Endothelial cell of umbilical vein (primary cell): ENCODE measurements at regions not wholly inside any gene's neighbourhood (a gene's known extent, or its start where the extent isn't known, plus 50 kb on each side); places are given as distances from the start of the nearest gene placed in this dataset.

ENCODE experiments used
- BruUV-seq: library from RNA; stranded (reverse); fragments of 400-500 nt; replicated peaks from 2 replicates; lab custom pipeline; 2021; lab: Mats Ljungman, UMichigan
- CTCF ChIA-PET: fragments of 300-600, 350-600 bp; sonication (Branson Sonifier 250); formaldehyde crosslinking; loops from one replicate; lab custom pipeline; 2021; ENCODE audit warnings: antibody characterized with exemption, inconsistent platforms; lab: Charles Lee
- POLR2A ChIA-PET: fragments of 300-600, 350-600 bp; sonication (Branson Sonifier 250); formaldehyde crosslinking; loops from one replicate; lab custom pipeline; 2021; ENCODE audit warnings: antibody characterized with exemption, inconsistent platforms; lab: Charles Lee
- DNase-seq: peaks from one replicate; pipeline ENCODE4 v3.0.0-alpha.2; 2011; ENCODE audit warnings: low read depth, low spot score
- FAIRE-seq: peaks from 2 replicates; lab custom pipeline; 2011; peaks lifted over from hg19 to GRCh38; lab: Jason Lieb, UNC
- H2AFZ ChIP-seq: 2 replicates; pipeline ENCODE4 v1.6.0; 2012; ENCODE audit warnings: low read depth, low read length, control low read depth, inconsistent platforms
- H3K27ac ChIP-seq: 2 replicates; pipeline ENCODE4 v1.5.1; 2011; ENCODE audit warnings: low read depth, mild to moderate bottlenecking, control low read depth, low read length, moderate library complexity; ENCODE audit not compliant: insufficient read depth
- H3K27me3 ChIP-seq, 2 experiments: 2 replicates each; pipeline versions ENCODE4 v1.6.0 to v1.6.1; 2011; ENCODE audit warnings: low read length in 2 of 2, mixed read lengths in 1 of 2; ENCODE audit not compliant: control insufficient read depth in 2 of 2, insufficient read depth in 2 of 2
- H3K36me3 ChIP-seq, 2 experiments: 2 replicates in 1 of 2; 3 replicates in 1 of 2; pipeline ENCODE4 v1.5.1; 2011; ENCODE audit warnings: low read length in 2 of 2, mild to moderate bottlenecking in 1 of 2, moderate library complexity in 1 of 2; ENCODE audit not compliant: control insufficient read depth in 2 of 2, insufficient read depth in 2 of 2; ENCODE audit errors: extremely low read depth in 1 of 2
- H3K4me1 ChIP-seq: 3 replicates; pipeline ENCODE4 v1.5.1; 2011; ENCODE audit warnings: mild to moderate bottlenecking, low read length; ENCODE audit not compliant: control insufficient read depth, insufficient read depth; ENCODE audit errors: extremely low read depth
- H3K4me2 ChIP-seq: 2 replicates; pipeline ENCODE4 v1.6.1; 2011; ENCODE audit warnings: low read length, control low read depth, mixed read lengths; ENCODE audit not compliant: insufficient read depth
- H3K4me3 ChIP-seq, 3 experiments: fragments of 200-600 bp in 1 of 3; sonication (generic), shearing (Covaris generic) in 1 of 3; replicated peaks in 1 of 3; 2 replicates each; pipeline ENCODE4 v1.5.1; 2011 to 2016; ENCODE audit warnings: control low read depth in 3 of 3, low read length in 3 of 3, mild to moderate bottlenecking in 2 of 3, inconsistent platforms in 1 of 3, low read depth in 1 of 3, moderate library complexity in 1 of 3; ENCODE audit not compliant: insufficient read depth in 1 of 3
- H3K79me2 ChIP-seq: 2 replicates; pipeline ENCODE4 v1.6.0; 2012; ENCODE audit warnings: low read length, inconsistent platforms; ENCODE audit not compliant: control insufficient read depth, insufficient read depth
- H3K9ac ChIP-seq: replicated peaks from 2 replicates; pipeline ENCODE3; 2011; ENCODE audit warnings: low read length, control low read depth; ENCODE audit not compliant: insufficient read depth; ENCODE audit errors: extremely low read depth
- H3K9me1 ChIP-seq: replicated peaks from 3 replicates; pipeline ENCODE4 v1.6.0; 2011; ENCODE audit warnings: mild to moderate bottlenecking, low read length; ENCODE audit not compliant: control insufficient read depth, insufficient read depth; ENCODE audit errors: extremely low read depth
- H3K9me3 ChIP-seq: replicated peaks from 2 replicates; pipeline ENCODE4 v1.5.1; 2012; ENCODE audit warnings: low read length, inconsistent platforms; ENCODE audit not compliant: control insufficient read depth, insufficient read depth
- H4K20me1 ChIP-seq: replicated peaks from 2 replicates; pipeline ENCODE3; 2011; ENCODE audit warnings: mild to moderate bottlenecking, low read length; ENCODE audit not compliant: control insufficient read depth, insufficient read depth; ENCODE audit errors: extremely low read depth
- EZH2 ChIP-seq: IDR thresholded peaks from 2 replicates; pipeline ENCODE4 v1.6.1; 2012; ENCODE audit warnings: borderline replicate concordance, low read depth, mild to moderate bottlenecking, moderate library complexity, low read length, inconsistent platforms; ENCODE audit not compliant: severe bottlenecking
- FOS ChIP-seq: IDR thresholded peaks from 2 replicates; pipeline ENCODE4 v1.6.1; 2011; ENCODE audit warnings: mild to moderate bottlenecking, low read length, moderate library complexity, borderline replicate concordance; ENCODE audit not compliant: insufficient read depth
- GATA2 ChIP-seq: IDR thresholded peaks from 2 replicates; pipeline ENCODE4 v1.7.0; 2011; ENCODE audit warnings: low read depth, mild to moderate bottlenecking, moderate library complexity, mixed read lengths, low read length; ENCODE audit not compliant: insufficient read length, insufficient read depth
- JUN ChIP-seq: IDR thresholded peaks from 2 replicates; pipeline ENCODE4 v1.6.1; 2011; ENCODE audit warnings: borderline replicate concordance, low read depth; ENCODE audit not compliant: insufficient read length, insufficient read depth
- MYC ChIP-seq: IDR thresholded peaks from one replicate; pipeline ENCODE4 v1.6.1; 2011; ENCODE audit warnings: mild to moderate bottlenecking, low read depth, low read length
- POLR2A ChIP-seq: IDR thresholded peaks from 2 replicates; pipeline ENCODE4 v1.6.1; 2012; ENCODE audit warnings: low read depth, mild to moderate bottlenecking, control low read depth, low read length
- POLR2AphosphoS5 ChIP-seq: IDR thresholded peaks from 2 replicates; pipeline ENCODE4 v1.6.1; 2012; ENCODE audit warnings: low read depth, mild to moderate bottlenecking, control low read depth, low read length, moderate library complexity; ENCODE audit not compliant: insufficient read depth
- dilution Hi-C: fragments of 300-500 bp; cut with MboI; formaldehyde crosslinking; loops from one replicate; pipeline ENCODE4 v1.15.0; 2019; ENCODE audit warnings: low sequenced_read_pairs; ENCODE audit not compliant: extremely low pct_ligation_motif_present
- intact Hi-C: fragments of 100-400 bp; cut with micrococcal nuclease; formaldehyde crosslinking; loops from one replicate; pipeline ENCODE4 v1.10.0; 2022
- TF ChIP-seq, protein P1 (sequence below): IDR thresholded peaks from 2 replicates; pipeline ENCODE4 v1.6.1; 2011; ENCODE audit not compliant: insufficient read depth, insufficient read length
- TF ChIP-seq, protein P2 (sequence below), 2 donors: IDR thresholded peaks; 1 replicate in 1 of 2; 2 replicates in 1 of 2; pipeline ENCODE4 v1.5.1; 2011; ENCODE audit warnings: low read length in 2 of 2, mild to moderate bottlenecking in 2 of 2, moderate library complexity in 2 of 2, control low read depth in 1 of 2, inconsistent platforms in 1 of 2, low read depth in 1 of 2; ENCODE audit not compliant: insufficient read depth in 1 of 2; ENCODE audit errors: extremely low read depth in 1 of 2

DNA sequence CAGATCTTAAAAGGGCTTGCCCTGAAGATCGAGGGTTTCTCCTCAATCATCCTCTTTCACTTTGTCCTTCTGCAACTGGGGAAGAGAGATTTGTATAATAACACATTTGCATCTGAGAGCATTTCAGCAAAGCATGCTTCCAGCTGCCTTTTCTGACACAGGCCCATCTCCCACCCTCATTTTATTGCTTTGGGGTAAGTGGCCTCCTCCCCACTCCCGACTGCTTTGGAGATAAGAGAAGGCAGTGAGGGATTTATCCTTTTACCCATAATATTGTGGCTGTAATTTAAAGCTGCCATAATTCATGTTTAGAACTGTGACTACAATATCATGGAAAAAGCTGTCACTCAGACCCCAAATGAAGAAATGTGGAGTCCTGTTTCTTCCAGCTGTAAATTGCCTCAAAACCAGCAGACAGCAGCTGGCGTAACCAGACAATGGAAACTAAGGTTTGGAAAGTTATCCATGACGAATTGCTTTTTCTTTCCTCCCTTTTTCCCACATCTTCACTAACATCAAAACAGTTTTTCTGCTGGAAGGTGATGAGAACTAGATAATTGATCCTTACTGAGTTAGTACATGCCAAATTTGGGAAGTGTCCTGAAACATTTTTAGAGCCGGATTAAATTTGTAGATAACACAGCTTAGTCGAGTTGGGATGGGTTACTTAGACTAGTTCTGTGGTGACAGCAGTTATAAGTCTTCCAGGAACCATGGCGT lies 104.2 kb upstream of the PFN2 start:
- H3K4me1 ChIP-seq, result no peaks in the 10 kb centered on the region
- H3K4me3 ChIP-seq, result no peak overlapping the region
- H3K4me2 ChIP-seq, result no peak overlapping the region
- H3K9me1 ChIP-seq, result no peaks in the 10 kb centered on the region
- peaks cover 0 to 12% of the 10 kb centered on the region in 2 experiments for H3K27me3 ChIP-seq
- TF ChIP-seq, protein P1, sequence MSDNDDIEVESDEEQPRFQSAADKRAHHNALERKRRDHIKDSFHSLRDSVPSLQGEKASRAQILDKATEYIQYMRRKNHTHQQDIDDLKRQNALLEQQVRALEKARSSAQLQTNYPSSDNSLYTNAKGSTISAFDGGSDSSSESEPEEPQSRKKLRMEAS, result no peak
- TF ChIP-seq, protein P2, sequence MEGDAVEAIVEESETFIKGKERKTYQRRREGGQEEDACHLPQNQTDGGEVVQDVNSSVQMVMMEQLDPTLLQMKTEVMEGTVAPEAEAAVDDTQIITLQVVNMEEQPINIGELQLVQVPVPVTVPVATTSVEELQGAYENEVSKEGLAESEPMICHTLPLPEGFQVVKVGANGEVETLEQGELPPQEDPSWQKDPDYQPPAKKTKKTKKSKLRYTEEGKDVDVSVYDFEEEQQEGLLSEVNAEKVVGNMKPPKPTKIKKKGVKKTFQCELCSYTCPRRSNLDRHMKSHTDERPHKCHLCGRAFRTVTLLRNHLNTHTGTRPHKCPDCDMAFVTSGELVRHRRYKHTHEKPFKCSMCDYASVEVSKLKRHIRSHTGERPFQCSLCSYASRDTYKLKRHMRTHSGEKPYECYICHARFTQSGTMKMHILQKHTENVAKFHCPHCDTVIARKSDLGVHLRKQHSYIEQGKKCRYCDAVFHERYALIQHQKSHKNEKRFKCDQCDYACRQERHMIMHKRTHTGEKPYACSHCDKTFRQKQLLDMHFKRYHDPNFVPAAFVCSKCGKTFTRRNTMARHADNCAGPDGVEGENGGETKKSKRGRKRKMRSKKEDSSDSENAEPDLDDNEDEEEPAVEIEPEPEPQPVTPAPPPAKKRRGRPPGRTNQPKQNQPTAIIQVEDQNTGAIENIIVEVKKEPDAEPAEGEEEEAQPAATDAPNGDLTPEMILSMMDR (IDR thresholded peaks at IDR 0.05; ENCODE audit: extremely low read depth in 1 of 2, insufficient read depth in 1 of 2, low read depth in 1 of 2, low read length in 2 of 2), result no peak
- TF ChIP-seq JUN (no peak), POLR2A (no peak), GATA2 (no peak), EZH2 (no peak), FOS (no peak), MYC (no peak), POLR2AphosphoS5 (no peak)
- ChIA-PET POLR2A (no interaction called here), CTCF (no interaction called here)
- FAIRE-seq (no peak), DNase-seq (no peak)
- no peak overlapping the region for H3K27ac ChIP-seq
- no TSS peak for BruUV-seq
- intact Hi-C loops, result no loop called here
- dilution Hi-C loops, result no loop called here
- no peaks in the 10 kb centered on the region for H3K9me3 ChIP-seq
- H2AFZ ChIP-seq, result no peak overlapping the region
- no peaks in the 10 kb centered on the region for H4K20me1 ChIP-seq
- H3K9ac ChIP-seq, result no peak overlapping the region
- H3K36me3 ChIP-seq, result no peaks in the 10 kb centered on the region
- no peaks in the 10 kb centered on the region for H3K79me2 ChIP-seq
